SK-MEL-5 (cell line): ENCODE measurements at regions not wholly inside any gene's neighbourhood (a gene's known extent, or its start where the extent isn't known, plus 50 kb on each side); places are given as distances from the start of the nearest gene placed in this dataset.
"Not testable (repeated sequence)": the region's sequence is repeated elsewhere in the genome, so short reads cannot be mapped to it uniquely, and the experiment has no call there.

Source experiments
- DNase-seq: peaks from one replicate; pipeline ENCODE4 v3.0.0-alpha.2; 2016; ENCODE audit warnings: low read depth, low spot score
- in situ Hi-C: cut with HindIII; loops from 2 replicates; pipeline ENCODE4 v1.10.0; 2016; ENCODE audit warnings: low sequenced_read_pairs, high pct_unique_total_duplicates, low pct_unique_long_range_greater_than_20kb

DNA sequence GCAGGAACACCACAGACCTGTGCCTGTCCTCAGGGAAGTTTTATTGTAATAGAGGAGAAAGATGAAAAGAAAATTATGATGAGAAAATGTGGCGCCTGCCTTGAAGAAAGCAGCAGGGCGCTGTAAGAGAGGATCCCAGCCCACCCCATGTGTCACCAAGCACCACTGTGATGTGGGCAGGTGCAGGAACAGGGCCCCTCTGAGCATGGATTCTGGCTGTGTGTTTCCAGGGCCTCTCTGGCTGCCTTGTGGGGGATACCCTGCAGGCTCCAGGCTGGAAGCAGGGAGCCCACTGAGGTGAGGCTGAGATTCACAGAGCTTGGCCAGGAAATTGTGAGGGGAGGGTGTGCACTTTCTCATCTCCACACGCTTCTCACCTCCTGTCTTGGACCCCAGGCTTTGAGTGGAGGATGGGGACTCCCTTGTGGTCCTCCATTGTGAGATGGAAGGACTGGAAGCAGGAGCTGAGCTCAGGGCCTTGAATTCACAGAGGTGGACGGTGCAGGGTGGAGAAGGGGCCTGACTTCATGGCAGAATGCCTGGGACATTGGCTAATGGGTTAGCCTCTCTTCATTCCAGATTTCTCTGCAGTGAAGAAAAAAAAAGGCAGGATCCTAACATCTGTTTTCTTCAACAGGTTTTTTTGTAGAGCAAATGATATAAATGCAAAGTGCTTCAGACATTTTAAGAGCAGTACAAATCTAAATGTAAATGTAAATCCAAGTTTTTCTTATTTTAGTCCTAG, 246.6 kb upstream of the B3GAT1 start:
- in situ Hi-C loops: no loop called here
- no peak for DNase-seq

DNA sequence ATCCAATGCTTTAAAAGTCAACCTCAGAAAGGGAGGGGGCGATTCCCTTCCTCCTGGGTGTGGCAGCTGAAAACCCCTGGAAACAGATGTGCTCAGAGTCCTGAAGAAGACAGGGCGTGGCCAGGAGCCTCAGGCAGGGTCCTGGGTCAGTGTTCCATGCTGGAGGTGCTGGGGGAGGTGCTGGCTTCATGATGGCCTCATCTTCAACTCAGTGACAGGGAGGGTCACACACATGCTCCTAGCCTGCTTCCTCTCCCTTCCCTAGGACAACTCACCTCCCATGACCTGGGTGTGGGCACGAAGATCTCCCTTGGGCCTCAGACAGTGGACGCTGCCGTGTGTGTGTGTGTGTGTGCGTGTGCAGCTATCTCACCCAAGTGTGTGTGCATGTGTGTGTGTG, 245.6 kb upstream of the B3GAT1 start:
- DNase-seq: no peak
- in situ Hi-C loops: no loop called here

DNA sequence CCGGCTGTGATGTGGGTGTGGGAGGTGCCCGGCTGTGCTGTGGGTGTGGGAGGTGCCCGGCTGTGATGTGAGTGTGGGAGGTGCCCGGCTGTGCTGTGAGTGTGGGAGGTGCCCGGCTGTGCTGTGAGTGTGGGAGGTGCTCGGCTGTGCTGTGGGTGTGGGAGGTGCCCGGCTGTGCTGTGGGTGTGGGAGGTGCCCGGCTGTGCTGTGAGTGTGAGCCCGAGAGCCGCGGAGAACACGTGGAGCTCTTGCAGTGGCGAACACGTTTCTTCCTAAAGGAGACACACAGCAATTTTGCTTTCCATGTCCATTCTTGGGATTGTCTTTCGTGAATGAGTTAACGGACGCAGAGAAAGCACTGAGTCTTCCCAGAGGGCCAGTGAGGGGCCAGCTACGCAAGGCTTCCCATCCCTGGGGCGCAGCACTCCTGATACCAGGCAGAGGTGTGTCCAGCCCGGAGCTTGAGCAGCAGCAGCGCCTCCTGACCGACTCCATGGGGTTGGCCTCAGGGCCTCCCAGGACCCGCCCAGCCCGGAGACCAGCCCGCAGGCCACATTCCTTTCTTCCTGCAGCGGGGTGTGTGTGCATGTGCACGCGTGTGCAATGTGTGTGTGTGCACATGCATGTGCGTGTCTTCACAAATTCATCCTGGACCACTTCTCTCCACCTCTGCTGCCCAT, 245.0 kb upstream of the B3GAT1 start:
- no peak for DNase-seq

DNA sequence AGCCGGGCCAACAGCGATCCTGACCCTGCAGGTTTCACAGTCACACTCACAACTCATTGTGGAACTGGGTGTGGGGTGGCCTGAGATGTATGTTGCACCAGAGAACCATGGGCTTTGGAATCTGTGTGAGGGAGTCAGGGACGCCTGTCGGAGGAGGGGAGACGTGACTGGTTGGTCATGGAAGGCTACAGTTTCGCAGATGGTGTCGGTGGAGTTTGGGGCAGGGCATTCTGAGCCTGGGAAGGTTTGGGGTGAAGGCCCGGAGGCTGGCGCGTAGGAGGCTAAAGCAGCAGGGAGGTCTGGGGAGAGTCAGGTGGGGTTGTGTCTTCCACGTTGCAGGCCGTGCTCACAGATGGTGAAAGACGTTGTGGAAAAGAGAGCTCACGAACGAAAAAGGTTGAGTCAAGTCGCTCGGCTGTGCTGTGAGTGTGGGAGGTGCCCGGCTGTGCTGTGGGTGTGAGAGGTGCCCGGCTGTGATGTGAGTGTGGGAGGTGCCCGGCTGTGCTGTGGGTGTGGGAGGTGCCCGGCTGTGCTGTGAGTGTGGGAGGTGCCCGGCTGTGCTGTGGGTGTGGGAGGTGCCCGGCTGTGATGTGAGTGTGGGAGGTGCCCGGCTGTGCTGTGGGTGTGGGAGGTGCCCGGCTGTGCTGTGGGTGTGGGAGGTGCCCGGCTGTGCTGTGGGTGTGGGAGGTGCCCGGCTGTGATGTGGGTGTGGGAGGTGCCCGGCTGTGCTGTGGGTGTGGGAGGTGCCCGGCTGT, 244.2 kb upstream of the B3GAT1 start:
- in situ Hi-C loops: not testable (repeated sequence)

More for the DNA sequence above, 245.0 kb upstream of the B3GAT1 start:
- in situ Hi-C loops: no loop called here

DNA sequence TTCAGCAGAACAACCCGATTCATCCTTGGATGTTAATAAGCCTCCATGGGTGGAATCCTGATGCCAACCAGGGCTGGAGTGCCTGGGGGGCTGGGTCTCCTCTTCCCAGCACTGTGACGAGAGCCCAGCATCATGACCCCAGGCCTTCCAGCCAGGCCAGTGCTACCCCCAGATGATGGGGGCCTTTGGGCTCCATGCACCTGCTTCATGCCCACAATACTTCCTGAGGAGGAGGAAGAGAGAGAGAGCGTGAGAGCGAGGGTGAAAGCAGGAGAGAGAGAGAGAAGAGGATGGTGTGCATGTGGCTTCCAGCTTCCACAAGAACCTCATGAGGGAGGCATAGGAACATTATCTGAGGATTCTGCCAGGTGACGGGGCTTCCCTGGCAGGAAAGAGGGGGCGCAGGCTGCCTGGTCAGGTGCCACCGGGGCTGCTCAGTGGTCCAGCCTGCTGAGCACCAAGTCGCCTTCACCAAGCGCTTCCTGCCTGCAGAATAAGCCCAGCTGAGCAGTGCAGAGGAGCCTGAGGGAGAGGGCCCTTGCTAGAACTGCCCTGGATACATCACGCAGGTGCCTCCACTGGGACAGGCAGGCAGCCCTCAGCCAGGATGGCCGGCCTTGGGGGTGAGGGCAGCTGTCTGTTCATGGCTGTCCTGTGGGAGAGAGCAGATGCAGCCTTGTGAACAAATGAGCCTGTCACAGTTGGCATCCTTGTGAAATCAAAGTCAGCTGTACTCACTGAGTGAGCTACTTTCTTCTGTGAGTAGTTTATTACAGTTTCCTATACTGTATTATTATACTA, 243.3 kb upstream of the B3GAT1 start:
- no peak for DNase-seq
- in situ Hi-C loops: no loop called here

More for the DNA sequence above, 244.2 kb upstream of the B3GAT1 start:
- DNase-seq: not testable (repeated sequence)

DNA sequence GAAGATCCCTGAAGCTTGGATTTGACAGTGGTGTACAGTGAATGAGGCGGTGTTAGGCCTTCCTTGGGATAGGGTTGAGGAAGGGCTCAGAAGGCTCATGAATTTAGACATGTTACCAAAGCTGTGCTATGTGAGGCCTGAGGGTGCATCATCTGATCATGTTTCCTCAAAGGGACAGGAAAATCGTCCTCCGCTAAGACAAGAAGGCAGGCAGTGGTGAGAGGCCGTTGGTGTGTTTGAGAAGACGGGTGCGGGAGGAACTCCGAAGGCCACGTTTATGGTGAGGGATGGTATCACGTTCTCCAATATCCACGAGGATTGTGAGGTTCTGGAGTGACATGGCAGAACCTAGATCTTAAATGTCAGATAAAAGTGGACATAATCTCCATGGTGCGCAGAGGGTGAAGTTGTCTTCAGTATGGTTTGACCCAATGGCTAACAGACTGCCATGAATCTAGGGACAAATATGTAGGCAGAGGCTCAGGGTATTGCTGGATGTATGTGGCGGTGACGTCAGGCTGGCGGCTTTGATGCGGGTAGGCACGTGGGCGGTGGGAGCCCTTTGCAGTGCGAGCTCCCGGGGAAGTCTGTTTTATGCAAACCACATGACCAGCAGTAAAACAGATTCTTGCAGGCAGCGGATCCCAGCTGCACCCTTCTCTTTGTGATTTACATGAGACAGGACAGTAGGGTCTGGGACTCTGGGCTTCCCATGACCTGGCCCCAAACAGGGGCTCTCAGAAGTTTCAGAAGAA, 242.3 kb upstream of the B3GAT1 start:
- in situ Hi-C loops: no loop called here
- peak; percentile 8 for DNase-seq

DNA sequence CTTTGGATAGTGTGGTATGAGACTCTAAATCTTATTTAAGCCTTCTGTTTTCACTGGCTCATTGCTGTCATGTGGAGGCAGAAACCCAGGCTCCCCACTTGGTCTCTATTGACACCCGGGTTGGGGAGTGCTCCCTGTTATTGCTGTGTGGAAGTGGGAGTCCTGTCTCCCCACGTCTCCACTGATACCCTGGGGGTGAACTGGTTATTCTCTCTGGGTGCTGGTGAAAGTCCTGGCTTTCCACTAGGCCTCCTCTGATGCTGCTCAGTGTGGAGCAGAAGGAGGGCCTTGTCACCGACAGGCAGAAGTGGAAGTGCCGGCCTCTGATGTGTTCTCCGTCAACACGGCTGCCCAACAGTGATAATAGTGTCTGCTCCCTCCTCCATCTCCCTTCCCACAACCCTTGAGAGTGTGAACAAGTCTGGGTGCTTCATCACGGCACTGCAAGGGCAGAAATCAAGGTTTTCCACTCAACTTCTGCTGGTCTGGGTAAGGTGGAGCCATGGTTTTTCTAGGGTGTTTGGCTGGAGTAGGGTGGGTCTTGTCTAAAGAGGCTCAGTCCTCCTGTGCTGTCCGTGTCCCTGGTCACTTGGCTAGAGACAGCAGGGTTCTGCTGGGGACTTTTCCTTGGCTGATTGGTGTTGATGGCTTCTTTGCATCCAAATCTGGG, 240.7 kb upstream of the B3GAT1 start:
- in situ Hi-C loops: no loop called here
- DNase-seq: no peak

DNA sequence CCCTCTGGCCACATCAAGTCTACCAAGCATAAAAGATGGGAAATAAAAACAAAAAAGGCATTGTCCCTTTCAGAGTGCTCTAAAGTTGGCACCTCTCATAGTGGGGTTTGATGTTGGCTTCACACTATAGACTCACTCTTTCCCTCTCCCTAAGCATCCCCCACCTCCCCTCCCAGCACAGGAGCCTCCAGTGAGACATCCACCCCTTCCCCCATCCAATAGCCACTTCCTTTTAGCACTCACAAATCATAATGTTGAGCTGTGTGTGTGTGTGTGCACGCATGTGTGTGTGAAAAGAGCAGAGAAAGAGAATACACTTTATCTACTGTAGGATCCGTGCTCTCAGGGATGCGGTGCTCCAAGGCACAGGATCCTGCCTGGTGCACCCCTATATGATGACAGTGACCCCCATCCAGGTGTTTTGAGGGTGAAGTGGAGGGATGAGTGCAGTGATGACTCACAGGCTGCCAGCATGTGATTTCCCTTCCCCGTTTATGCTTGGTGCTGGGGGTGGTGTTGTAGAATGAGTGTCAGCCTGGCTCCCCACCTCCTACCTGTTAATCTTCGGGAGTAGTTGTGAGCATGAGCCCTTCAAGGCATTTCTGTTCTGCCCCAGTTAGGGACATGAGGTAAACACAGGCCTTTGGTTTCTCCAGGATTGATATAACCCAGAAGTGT, 235.2 kb upstream of the B3GAT1 start:
- peak; percentile 40 for DNase-seq
- in situ Hi-C loops: no loop called here

DNA sequence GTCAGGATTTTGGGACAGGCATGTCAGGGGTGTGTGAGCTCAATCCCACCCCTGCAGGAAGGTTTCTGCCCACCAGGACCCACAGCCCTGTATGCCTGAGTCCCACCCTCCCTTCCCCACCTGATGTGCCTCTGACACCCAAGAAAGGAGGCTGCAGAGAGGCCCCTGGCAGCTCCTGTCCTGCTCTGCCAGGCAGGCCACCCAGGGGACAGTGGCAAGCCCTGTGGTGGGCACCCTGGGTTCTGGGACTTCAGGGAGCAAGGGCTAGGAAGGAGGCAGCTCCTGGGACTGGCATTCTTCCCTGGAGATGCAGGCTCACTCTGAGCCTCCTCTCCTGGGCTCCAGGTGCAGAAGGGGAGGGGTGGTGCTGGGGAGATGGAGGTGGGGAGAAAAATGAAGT, 234.5 kb upstream of the B3GAT1 start:
- in situ Hi-C loops: no loop called here
- no peak for DNase-seq

DNA sequence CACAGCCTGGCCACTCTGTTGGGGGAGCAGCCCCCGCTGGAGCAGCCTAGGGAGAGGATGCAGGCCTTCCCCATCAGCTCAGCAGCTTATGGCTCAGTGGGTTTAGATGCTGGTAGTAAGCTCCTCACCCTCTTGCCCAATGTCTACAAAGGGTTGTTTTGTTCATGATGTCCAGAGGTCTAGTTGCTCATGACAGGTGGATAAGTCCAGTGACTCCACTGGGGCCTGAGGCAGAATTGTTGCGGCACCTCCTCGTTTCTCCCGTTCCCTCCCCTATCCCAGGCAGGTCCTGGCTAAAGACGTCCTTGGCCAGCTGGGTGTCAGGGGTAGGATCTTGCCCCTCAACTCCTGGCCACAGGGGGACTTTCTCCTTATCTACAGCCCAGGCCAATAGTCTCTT, 233.5 kb upstream of the B3GAT1 start:
- in situ Hi-C loops: no loop called here
- DNase-seq: peak; percentile 30

DNA sequence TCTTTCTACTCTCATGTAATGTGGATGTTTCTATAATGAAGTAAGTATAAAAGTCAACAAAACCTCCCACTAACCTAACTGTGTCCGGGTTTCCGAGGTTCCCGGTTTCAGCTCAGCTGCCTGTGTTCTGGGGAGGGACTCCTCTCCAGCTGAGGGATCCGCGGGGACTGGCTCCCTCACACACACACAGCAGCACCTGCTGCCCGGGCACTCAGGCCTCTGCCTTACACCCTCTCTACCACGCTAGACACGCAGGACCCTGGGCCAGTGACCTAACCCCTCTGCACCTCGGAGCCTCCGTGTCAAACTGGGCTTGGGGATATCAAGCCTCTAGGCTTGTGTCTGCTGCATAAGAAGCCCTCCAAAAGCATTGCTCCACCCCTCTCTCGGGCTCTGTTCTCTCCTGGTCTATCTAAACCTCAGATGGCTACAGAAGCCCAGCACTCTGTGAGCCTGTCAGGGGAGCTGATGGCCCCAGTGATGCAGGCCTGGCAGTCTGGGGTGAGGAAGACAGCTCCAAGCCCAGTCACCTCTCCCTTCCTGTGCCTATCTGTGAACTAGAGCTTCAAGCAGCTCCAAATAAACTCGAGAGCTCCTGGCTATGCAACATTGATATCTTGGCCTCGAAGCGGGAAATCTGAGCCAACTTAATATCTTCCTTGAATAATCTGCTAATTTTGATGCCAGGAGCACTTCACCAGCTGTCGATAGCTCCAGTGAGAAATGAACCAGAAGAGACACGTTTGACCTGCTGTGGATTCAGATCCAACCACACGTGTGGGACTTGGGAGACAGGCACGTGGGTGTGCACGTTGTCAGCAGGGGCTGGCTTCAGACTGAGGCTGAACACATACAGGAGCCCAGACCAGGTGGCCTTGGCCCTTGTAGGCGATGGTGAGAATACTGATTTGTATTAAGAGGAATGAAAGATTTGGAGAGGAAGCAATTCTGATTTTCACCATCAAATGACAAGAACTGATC, 232.7 kb upstream of the B3GAT1 start:
- in situ Hi-C loops: no loop called here

DNA sequence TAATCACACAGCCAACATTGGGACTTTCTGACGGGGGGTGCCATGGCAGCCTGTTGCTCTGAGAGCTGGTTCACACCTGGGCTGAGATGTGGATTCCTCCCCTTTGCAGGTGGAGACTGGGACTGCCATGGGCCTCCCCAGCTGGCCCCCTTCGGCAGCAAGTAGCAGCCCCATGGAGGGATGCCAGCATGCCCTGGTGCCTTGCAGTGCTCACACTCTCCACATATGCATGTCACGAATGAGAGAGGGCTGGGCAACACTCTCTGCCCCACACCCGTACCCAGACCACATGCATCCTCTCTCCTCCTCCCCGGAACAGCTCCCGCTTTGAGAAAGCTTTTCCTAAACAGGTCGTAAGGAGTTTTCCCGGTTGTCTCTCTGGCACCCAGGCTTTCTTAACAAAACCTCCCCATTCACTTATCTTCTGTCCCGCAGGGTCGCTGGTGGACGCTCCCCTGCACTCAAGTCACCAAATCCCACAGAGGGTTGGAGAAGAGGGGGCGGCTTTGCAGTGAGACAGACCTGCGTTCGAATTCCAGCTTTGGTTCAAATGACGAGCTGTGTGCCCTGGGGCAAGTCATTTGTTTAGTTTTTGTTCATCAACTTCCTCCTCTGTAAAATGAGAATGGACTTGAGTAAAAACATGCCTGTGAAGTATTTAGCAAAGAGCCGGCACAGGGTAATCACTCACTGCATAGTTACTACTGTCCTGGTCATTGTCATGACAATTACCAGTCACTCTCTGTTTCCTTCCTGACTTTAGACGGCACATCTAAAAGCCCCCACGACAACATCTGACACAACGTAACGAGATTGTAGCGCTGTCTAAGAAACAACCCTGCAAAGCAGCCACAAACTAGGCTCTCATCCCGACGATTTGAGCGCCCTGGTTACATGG, 231.3 kb upstream of the B3GAT1 start:
- DNase-seq: no peak
- in situ Hi-C loops: no loop called here

More for the DNA sequence above, 232.7 kb upstream of the B3GAT1 start:
- no peak for DNase-seq

DNA sequence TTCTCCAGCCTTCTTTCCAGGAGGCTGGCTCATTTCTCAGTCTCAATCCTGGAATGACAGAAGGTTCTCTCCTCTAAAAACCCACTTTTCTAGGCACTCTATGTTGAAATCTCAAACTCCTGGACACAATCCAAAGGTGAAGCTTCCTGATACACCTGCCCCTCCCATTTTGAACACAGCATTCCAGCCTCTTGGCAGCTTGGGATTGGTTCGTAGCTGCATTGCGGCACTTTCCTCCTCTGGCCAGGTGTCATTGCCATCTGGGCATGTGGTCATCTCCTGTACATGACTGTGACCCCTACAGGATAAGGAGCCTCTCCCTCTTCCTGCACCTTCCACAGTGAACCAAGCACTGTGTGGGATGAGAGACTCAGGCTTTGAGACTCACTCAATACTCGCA, 230.2 kb upstream of the B3GAT1 start:
- DNase-seq: no peak
- in situ Hi-C loops: no loop called here
